Stimulated activated CD8-positive, alpha-beta memory T cell treated with anti-CD3 and anti-CD28 coated beads, Interleukin-2, amount 100 ng/mL, for 48 hours (primary cell): ENCODE measurements at regions not wholly inside any gene's neighbourhood (a gene's known extent, or its start where the extent isn't known, plus 50 kb on each side); places are given as distances from the start of the nearest gene placed in this dataset.

ENCODE experiments used
- DNase-seq, 2 donors: peaks; one replicate each; pipeline ENCODE4 v3.0.0-alpha.2; 2020; ENCODE audit warnings: low read depth in 2 of 2

DNA sequence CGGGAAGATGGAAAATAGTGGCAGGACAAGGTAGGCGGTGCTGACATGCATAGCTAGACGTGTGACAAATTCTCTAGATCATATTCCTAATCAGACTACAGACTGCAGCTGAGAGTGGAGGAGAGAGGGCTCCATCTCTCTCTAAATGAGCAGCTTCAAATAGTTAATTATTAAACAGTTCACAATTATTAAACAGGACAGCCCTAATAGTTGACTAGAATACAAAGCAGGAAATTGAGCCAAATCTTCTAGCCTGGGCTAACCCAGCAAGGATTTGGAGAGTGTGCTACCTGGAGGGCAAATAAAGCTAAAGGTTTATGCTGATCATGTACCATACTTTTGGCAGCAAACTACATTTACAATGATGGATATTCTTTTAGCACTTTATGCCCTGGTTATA, 54.4 kb upstream of the CWC22 start:
- no peak for DNase-seq

DNA sequence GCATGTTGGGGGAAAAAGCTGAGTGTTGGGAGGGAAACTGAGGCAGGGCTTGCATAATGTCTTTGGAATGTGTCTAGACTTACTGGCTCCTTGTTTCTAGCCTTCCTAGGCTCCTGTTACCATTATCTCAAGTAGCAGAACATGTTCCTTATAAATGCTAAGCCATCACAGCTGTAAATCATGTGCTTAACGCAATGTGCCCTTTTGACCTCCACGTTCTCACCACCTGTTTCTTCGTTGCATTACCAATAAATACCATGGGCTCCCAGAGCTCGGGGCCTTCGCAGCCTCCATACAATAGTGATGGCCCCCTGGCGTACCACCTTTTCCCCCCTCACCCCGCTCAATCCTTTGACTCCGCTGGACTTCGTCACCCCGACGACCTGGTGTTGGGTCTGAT, 54.0 kb upstream of the CWC22 start:
- DNase-seq: no peak

DNA sequence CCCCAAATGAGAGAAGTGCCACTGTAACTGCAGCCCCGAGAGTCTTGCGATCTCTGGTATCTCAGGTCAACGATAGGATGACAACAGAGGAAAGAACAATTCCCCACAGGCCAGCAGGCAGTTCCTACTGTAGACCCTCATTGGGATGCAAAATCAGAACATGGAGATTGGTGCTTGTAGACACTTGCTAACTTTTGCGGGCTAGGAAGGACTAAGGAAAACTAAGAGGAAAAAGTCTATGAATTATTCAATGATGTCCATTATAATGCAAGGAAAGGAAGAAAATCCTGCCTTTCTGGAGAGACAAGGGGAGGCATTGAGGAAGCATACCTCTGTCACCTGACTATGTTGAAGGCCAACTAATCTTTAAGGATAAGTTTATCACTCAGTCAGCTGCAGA, 51.9 kb upstream of the CWC22 start:
- no peak for DNase-seq

DNA sequence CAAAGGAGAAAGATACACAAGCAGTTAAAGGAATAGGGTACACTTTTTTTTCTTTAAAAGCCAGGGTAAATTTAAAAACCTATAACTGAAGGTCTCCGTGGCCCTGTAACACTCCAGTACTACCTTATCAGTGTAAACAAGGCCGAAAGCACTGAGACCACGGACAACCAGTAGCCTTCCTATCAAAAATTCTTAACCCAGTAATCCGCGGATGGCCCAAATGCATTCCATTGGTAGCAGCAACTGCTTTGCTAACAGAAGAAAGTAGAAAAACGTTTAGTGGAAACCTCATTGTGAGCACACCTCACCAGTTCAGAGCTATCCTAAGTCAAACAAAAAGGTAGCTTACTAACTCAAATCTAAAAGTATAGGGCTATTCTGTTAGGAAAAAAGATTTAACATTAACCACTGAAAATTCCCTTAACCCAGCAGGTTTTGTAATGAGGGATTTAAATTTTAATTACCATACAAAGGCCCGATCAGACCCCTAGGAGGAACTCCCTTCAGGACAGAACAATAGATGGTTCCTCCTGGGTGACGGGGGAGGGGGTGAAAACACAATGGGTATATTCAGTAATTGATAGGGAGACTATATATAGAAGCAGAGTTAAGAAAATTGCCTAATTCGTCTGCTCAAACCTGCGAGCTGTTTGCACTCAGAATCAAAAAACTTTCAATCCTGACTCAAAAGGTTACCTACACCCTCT, 50.8 kb upstream of the CWC22 start:
- no peak for DNase-seq
